ENCODE measurements at regions not wholly inside any gene's neighbourhood (a gene's known extent, or its start where the extent isn't known, plus 50 kb on each side); places are given as distances from the start of the nearest gene placed in this dataset.
A peak's percentile ranks its signal among the peaks of the same experiment; 100 is the strongest.

- no peak for DNase-seq
These were observed 1145.6 kb upstream of the WWC1 start for GRCh38 chr5:167145841-167146240.

- DNase-seq: no peak
These were observed 1143.6 kb upstream of the WWC1 start for GRCh38 chr5:167147879-167148278.

GRCh38 chr5:167150661-167151060 lies 1140.8 kb upstream of the WWC1 start:
- no peak for DNase-seq

- DNase-seq: no peak
These were observed 1138.9 kb upstream of the WWC1 start for GRCh38 chr5:167152561-167152960.

- DNase-seq: peak in 3 of 56 donors; percentile 0 to 13 (median 1)
These were observed 1135.9 kb upstream of the WWC1 start for GRCh38 chr5:167155387-167156005.

- peak in 22 of 56 donors; percentile 1 to 69 (median 11) for DNase-seq
These were observed 1135.0 kb upstream of the WWC1 start for GRCh38 chr5:167156446-167156845.

- DNase-seq: no peak
These were observed 1132.9 kb upstream of the WWC1 start for GRCh38 chr5:167158588-167158987.

- DNase-seq: no peak
These were observed 1131.1 kb upstream of the WWC1 start for GRCh38 chr5:167160388-167160787.

- DNase-seq: no peak
These were observed 1124.7 kb upstream of the WWC1 start for GRCh38 chr5:167166696-167167095.

- DNase-seq: no peak
These were observed 1124.2 kb upstream of the WWC1 start for GRCh38 chr5:167167191-167167795.

- DNase-seq: no peak
These were observed 1122.5 kb upstream of the WWC1 start for GRCh38 chr5:167168971-167169370.

GRCh38 chr5:167171056-167171455 lies 1120.4 kb upstream of the WWC1 start:
- DNase-seq: no peak

GRCh38 chr5:167177736-167178135 lies 1113.7 kb upstream of the WWC1 start:
- no peak for DNase-seq

- no peak for DNase-seq
These were observed 1110.5 kb upstream of the WWC1 start for GRCh38 chr5:167180906-167181305.

- DNase-seq: no peak
These were observed 1085.6 kb upstream of the WWC1 start for GRCh38 chr5:167205881-167206280.

- no peak for DNase-seq
These were observed 1084.4 kb upstream of the WWC1 start for GRCh38 chr5:167207081-167207480.

GRCh38 chr5:167208911-167209310 lies 1082.5 kb upstream of the WWC1 start:
- DNase-seq: no peak

- DNase-seq: peak in 1 of 56 donors; percentile 22
These were observed 1074.2 kb upstream of the WWC1 start for GRCh38 chr5:167217097-167217743.

GRCh38 chr5:167219298-167219697 lies 1072.1 kb upstream of the WWC1 start:
- DNase-seq: no peak

GRCh38 chr5:167226386-167226785 lies 1065.1 kb upstream of the WWC1 start:
- no peak for DNase-seq

- DNase-seq: no peak
These were observed 1063.3 kb upstream of the WWC1 start for GRCh38 chr5:167228134-167228533.

GRCh38 chr5:167229751-167230150 lies 1061.7 kb upstream of the WWC1 start:
- no peak for DNase-seq

GRCh38 chr5:167230414-167230813 lies 1061.0 kb upstream of the WWC1 start:
- DNase-seq: no peak

Measured in amygdala (tissue), 56 donors.